Body of pancreas (tissue), 4 donors: ENCODE measurements at regions not wholly inside any gene's neighbourhood (a gene's known extent, or its start where the extent isn't known, plus 50 kb on each side); places are given as distances from the start of the nearest gene placed in this dataset.

Source experiments
- CTCF ChIP-seq, 7 experiments: fragments of 450-650 bp in 4 of 7; fragments of 200-600 bp in 3 of 7; sonication (generic) in 3 of 7; IDR thresholded peaks; one replicate each; pipeline ENCODE4 v1.5.1; 2016 to 2019; ENCODE audit warnings: antibody characterized with exemption in 7 of 7
- POLR2A ChIP-seq, 3 donors: fragments of 450-650 bp; IDR thresholded peaks; one replicate each; pipeline ENCODE4 v1.6.1; 2016; ENCODE audit warnings: antibody characterized with exemption in 3 of 3, mild to moderate bottlenecking in 2 of 3

GRCh38 chr5:85732185-85732584, 885.6 kb upstream of the COX7C start:
- TF ChIP-seq CTCF (IDR thresholded peaks at IDR 0.05) (no peak), POLR2A (IDR thresholded peaks at IDR 0.05) (no peak)
